Neural cell (in vitro differentiated cells): ENCODE measurements at regions not wholly inside any gene's neighbourhood (a gene's known extent, or its start where the extent isn't known, plus 50 kb on each side); places are given as distances from the start of the nearest gene placed in this dataset.

Experiments
- H2AFZ ChIP-seq: fragments of 200-600, 300-800 bp; sonication (generic), shearing (Covaris generic); 2 replicates; pipeline ENCODE4 v1.6.0; 2014; ENCODE audit warnings: low read depth, mild to moderate bottlenecking, antibody characterized with exemption, low read length, moderate library complexity
- H3F3A ChIP-seq: fragments of 200-600 bp; shearing (Covaris generic); 2 replicates; pipeline ENCODE4 v1.6.1; 2016; ENCODE audit warnings: mild to moderate bottlenecking, moderate library complexity, mixed read lengths, antibody characterized with exemption, low read length; ENCODE audit not compliant: insufficient read depth, poor library complexity, severe bottlenecking
- H3K27ac ChIP-seq: fragments of 200-600, 300-800 bp; sonication (generic), shearing (Covaris generic); 2 replicates; pipeline ENCODE4 v1.5.1; 2014; ENCODE audit warnings: mild to moderate bottlenecking, low read length, moderate library complexity
- H3K27me3 ChIP-seq: fragments of 300-800, 200-600 bp; sonication (generic), shearing (Covaris generic); 2 replicates; pipeline ENCODE4 v1.6.0; 2014; ENCODE audit warnings: mild to moderate bottlenecking, low read depth, low read length, moderate library complexity; ENCODE audit not compliant: insufficient read depth
- H3K36me3 ChIP-seq: fragments of 300-800, 200-600 bp; sonication (generic), shearing (Covaris generic); 2 replicates; pipeline ENCODE4 v1.5.1; 2014; ENCODE audit warnings: mild to moderate bottlenecking, antibody characterized with exemption, low read length, moderate library complexity; ENCODE audit not compliant: insufficient read depth
- H3K4me2 ChIP-seq: fragments of 300-800, 200-600 bp; sonication (generic), shearing (Covaris generic); 2 replicates; pipeline ENCODE4 v1.6.0; 2014; ENCODE audit warnings: mild to moderate bottlenecking, low read length
- H3K4me3 ChIP-seq: fragments of 300-800, 200-600 bp; sonication (generic), shearing (Covaris generic); 2 replicates; pipeline ENCODE4 v1.5.1; 2014; ENCODE audit warnings: mild to moderate bottlenecking, low read length, moderate library complexity
- H3K79me2 ChIP-seq: fragments of 200-600 bp; shearing (Covaris generic); replicated peaks from 2 replicates; pipeline ENCODE4 v1.6.0; 2014; ENCODE audit warnings: mild to moderate bottlenecking, low read length, moderate library complexity; ENCODE audit not compliant: insufficient read depth
- H3K9ac ChIP-seq: fragments of 300-800, 200-600 bp; sonication (generic), shearing (Covaris generic); 2 replicates; pipeline ENCODE4 v1.6.1; 2016; ENCODE audit warnings: mild to moderate bottlenecking, low read length, mixed read lengths
- H3K9me2 ChIP-seq: fragments of 200-600 bp; shearing (Covaris generic); 2 replicates; pipeline ENCODE4 v1.6.1; 2016; ENCODE audit warnings: mild to moderate bottlenecking, low read length, mixed read lengths; ENCODE audit not compliant: insufficient read depth
- H3K9me3 ChIP-seq: fragments of 200-600, 300-800 bp; sonication (generic), shearing (Covaris generic); 2 replicates; pipeline ENCODE4 v1.6.1; 2016; ENCODE audit warnings: mild to moderate bottlenecking, mixed run types, low read length, moderate library complexity, mixed read lengths
- H4K20me1 ChIP-seq: fragments of 200-600 bp; shearing (Covaris generic); 2 replicates; pipeline ENCODE4 v1.6.1; 2016; ENCODE audit warnings: mild to moderate bottlenecking, mixed run types; ENCODE audit not compliant: insufficient read depth
- CTCF ChIP-seq: fragments of 450-650 bp; IDR thresholded peaks from 2 replicates; pipeline ENCODE4 v1.5.1; 2014; ENCODE audit warnings: antibody characterized with exemption, mild to moderate bottlenecking, moderate library complexity; ENCODE audit not compliant: poor library complexity, severe bottlenecking
- EP300 ChIP-seq: fragments of 450-650 bp; conservative IDR thresholded peaks from 2 replicates; pipeline ENCODE4 v1.6.1; 2014; ENCODE audit warnings: antibody characterized with exemption, mild to moderate bottlenecking, moderate library complexity; ENCODE audit not compliant: poor library complexity, severe bottlenecking
- EZH2 ChIP-seq: fragments of 200-600, 300-800 bp; shearing (Covaris generic), sonication (generic); IDR thresholded peaks from 2 replicates; pipeline ENCODE4 v1.6.1; 2014; ENCODE audit warnings: antibody characterized with exemption, low read length, borderline replicate concordance, mild to moderate bottlenecking; ENCODE audit not compliant: insufficient read depth, poor library complexity, severe bottlenecking
- MXI1 ChIP-seq: fragments of 450-650 bp; conservative IDR thresholded peaks from 2 replicates; pipeline ENCODE4 v1.6.1; 2014; ENCODE audit warnings: antibody characterized with exemption, mild to moderate bottlenecking; ENCODE audit not compliant: poor library complexity, severe bottlenecking
- POLR2AphosphoS5 ChIP-seq: IDR thresholded peaks from 2 replicates; pipeline ENCODE4 v1.6.1; 2012
- RAD21 ChIP-seq: fragments of 450-650 bp; conservative IDR thresholded peaks from 2 replicates; pipeline ENCODE4 v1.6.1; 2014; ENCODE audit warnings: antibody characterized with exemption, mild to moderate bottlenecking, moderate library complexity
- SMC3 ChIP-seq: fragments of 450-650 bp; conservative IDR thresholded peaks from 2 replicates; pipeline ENCODE4 v1.6.1; 2014; ENCODE audit warnings: antibody characterized with exemption, mild to moderate bottlenecking, moderate library complexity; ENCODE audit not compliant: poor library complexity
- TAF1 ChIP-seq: IDR thresholded peaks from 2 replicates; pipeline ENCODE4 v1.6.1; 2012; ENCODE audit warnings: low read depth
- TF ChIP-seq, protein P1 (sequence below): IDR thresholded peaks from 2 replicates; pipeline ENCODE4 v1.6.1; 2012; ENCODE audit warnings: borderline replicate concordance

- no peaks in the 10 kb centered on the region for H3K79me2 ChIP-seq
- H3F3A ChIP-seq, result peaks cover 4% of the 10 kb centered on the region
- H3K9me3 ChIP-seq, result no peaks in the 10 kb centered on the region
- no peak for TF ChIP-seq RAD21
- no peak overlapping the region for H3K4me2 ChIP-seq
- no peak overlapping the region for H3K27ac ChIP-seq
- H3K4me3 ChIP-seq, result no peak overlapping the region
- no peaks in the 10 kb centered on the region for H4K20me1 ChIP-seq
- H3K9me2 ChIP-seq, result no peaks in the 10 kb centered on the region
- no peak overlapping the region for H2AFZ ChIP-seq
- H3K27me3 ChIP-seq, result no peaks in the 10 kb centered on the region
- H3K9ac ChIP-seq, result no peak overlapping the region
- no peaks in the 10 kb centered on the region for H3K36me3 ChIP-seq
These were observed 89.9 kb upstream of the DCN start for GRCh38 chr12:91272461-91273063.

DNA sequence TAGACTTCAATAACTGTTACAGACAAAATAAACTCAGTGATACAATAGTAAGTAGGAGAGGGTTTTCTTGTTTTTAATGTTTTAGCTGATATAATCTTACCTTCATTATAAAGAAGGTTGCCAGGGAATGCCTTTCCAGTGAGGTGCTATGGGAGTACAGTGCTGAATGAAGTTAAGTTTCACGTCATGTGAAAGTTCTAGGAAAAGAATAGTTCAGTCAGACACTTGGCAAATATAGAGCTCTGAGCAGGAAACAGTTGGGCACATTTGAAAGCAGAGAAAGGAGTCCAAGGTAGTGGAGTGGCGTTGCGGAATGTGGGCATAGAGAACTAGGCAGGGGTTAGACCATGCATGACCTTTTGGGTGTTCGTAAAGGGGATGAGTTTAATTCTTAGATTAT is 88.6 kb upstream of the DCN start:
- no peak overlapping the region for H3K4me3 ChIP-seq
- peaks cover 4% of the 10 kb centered on the region for H3F3A ChIP-seq
- H3K36me3 ChIP-seq, result no peaks in the 10 kb centered on the region
- no peaks in the 10 kb centered on the region for H3K79me2 ChIP-seq
- H4K20me1 ChIP-seq, result no peaks in the 10 kb centered on the region
- H3K27me3 ChIP-seq, result no peaks in the 10 kb centered on the region
- no peak overlapping the region for H3K27ac ChIP-seq
- H3K4me2 ChIP-seq, result no peak overlapping the region
- no peak overlapping the region for H2AFZ ChIP-seq
- H3K9ac ChIP-seq, result no peak overlapping the region
- no peak for TF ChIP-seq SMC3
- TF ChIP-seq, protein P1, sequence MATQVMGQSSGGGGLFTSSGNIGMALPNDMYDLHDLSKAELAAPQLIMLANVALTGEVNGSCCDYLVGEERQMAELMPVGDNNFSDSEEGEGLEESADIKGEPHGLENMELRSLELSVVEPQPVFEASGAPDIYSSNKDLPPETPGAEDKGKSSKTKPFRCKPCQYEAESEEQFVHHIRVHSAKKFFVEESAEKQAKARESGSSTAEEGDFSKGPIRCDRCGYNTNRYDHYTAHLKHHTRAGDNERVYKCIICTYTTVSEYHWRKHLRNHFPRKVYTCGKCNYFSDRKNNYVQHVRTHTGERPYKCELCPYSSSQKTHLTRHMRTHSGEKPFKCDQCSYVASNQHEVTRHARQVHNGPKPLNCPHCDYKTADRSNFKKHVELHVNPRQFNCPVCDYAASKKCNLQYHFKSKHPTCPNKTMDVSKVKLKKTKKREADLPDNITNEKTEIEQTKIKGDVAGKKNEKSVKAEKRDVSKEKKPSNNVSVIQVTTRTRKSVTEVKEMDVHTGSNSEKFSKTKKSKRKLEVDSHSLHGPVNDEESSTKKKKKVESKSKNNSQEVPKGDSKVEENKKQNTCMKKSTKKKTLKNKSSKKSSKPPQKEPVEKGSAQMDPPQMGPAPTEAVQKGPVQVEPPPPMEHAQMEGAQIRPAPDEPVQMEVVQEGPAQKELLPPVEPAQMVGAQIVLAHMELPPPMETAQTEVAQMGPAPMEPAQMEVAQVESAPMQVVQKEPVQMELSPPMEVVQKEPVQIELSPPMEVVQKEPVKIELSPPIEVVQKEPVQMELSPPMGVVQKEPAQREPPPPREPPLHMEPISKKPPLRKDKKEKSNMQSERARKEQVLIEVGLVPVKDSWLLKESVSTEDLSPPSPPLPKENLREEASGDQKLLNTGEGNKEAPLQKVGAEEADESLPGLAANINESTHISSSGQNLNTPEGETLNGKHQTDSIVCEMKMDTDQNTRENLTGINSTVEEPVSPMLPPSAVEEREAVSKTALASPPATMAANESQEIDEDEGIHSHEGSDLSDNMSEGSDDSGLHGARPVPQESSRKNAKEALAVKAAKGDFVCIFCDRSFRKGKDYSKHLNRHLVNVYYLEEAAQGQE, result no peak
- TF ChIP-seq RAD21, result no peak
- TF ChIP-seq POLR2AphosphoS5, result no peak
- TF ChIP-seq TAF1, result no peak
- no peaks in the 10 kb centered on the region for H3K9me3 ChIP-seq
- no peaks in the 10 kb centered on the region for H3K9me2 ChIP-seq

DNA sequence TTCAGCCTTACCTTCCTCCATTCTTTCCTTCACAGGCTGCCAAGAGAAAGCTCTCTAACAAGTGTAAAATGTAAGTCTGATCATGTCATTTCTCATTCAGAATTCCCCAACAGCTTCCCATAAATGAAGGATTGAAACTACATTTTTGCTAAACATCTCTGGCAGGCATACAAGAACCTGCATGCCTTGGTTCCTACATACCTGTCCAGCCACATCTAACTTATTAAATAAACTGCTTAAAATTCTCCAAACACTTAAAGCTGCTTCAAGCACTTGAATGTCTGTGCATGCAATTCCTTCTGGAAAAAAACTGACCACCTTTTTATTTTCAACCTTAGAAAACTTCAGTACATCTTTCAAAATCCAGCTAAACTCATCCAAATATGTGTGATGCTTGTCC is 84.4 kb upstream of the DCN start:
- Histone ChIP-seq H3K79me2 (no peaks in the 10 kb centered on the region), H2AFZ (no peak overlapping the region), H3K9ac (no peak overlapping the region), H3K4me2 (no peak overlapping the region), H3K27ac (no peak overlapping the region), H3K36me3 (no peaks in the 10 kb centered on the region), H4K20me1 (no peaks in the 10 kb centered on the region), H3K27me3 (no peaks in the 10 kb centered on the region), H3F3A (no peaks in the 10 kb centered on the region), H3K9me3 (no peaks in the 10 kb centered on the region), H3K4me3 (no peak overlapping the region), H3K9me2 (no peaks in the 10 kb centered on the region)
- TF ChIP-seq, protein P1, result no peak
- TF ChIP-seq POLR2AphosphoS5, result no peak
- TF ChIP-seq SMC3, result no peak
- TF ChIP-seq EZH2, result no peak
- no peak for TF ChIP-seq TAF1
- TF ChIP-seq CTCF, result no peak
- TF ChIP-seq MXI1, result no peak
- no peak for TF ChIP-seq RAD21
- TF ChIP-seq EP300, result no peak
